IMR-90 (cell line): ENCODE measurements at regions not wholly inside any gene's neighbourhood (a gene's known extent, or its start where the extent isn't known, plus 50 kb on each side); places are given as distances from the start of the nearest gene placed in this dataset.

Experiments
- ATAC-seq: fragments of 200-7000 bp; cut with Tn5 transposase; 2 replicates; pipeline ENCODE4 v1.9.1; 2020; ENCODE audit warnings: low read depth, mild to moderate bottlenecking, moderate library complexity
- BruUV-seq: library from RNA; stranded (reverse); fragments of 400-500 nt; replicated peaks from 2 replicates; lab custom pipeline; 2021; lab: Mats Ljungman, UMichigan
- CTCF ChIA-PET: fragments of 300-600 bp; formaldehyde crosslinking; extraction: SDS; loops from one replicate; lab custom pipeline; 2021; ENCODE audit warnings: antibody characterized with exemption; lab: Yijun Ruan, JAX
- POLR2A ChIA-PET: fragments of 300-600 bp; sonication (Branson Sonifier 250); formaldehyde crosslinking; loops from one replicate; lab custom pipeline; 2022; ENCODE audit warnings: antibody characterized with exemption; ENCODE audit not compliant: unreplicated experiment; lab: Charles Lee
- DNase-seq: peaks from one replicate; pipeline ENCODE4 v3.0.0; 2013
- H2AFZ ChIP-seq: replicated peaks from 2 replicates; pipeline ENCODE3; 2013; ENCODE audit warnings: low read length, mild to moderate bottlenecking; ENCODE audit not compliant: poor library complexity
- H2AK5ac ChIP-seq: 2 replicates; pipeline ENCODE4 v1.6.1; 2013; ENCODE audit warnings: low read depth, low read length, inconsistent platforms
- H2AK9ac ChIP-seq: replicated peaks from 2 replicates; pipeline ENCODE3; 2013; ENCODE audit warnings: mild to moderate bottlenecking, low read depth, low read length, moderate library complexity; ENCODE audit not compliant: poor library complexity
- H2BK120ac ChIP-seq: 2 replicates; pipeline ENCODE4 v1.6.1; 2013; ENCODE audit warnings: low read depth, low read length, inconsistent platforms
- H2BK15ac ChIP-seq: 3 replicates; pipeline ENCODE4 v1.6.1; 2013; ENCODE audit warnings: low read depth, low read length, inconsistent platforms
- H2BK20ac ChIP-seq: 2 replicates; pipeline ENCODE4 v1.6.1; 2013; ENCODE audit warnings: low read depth, mild to moderate bottlenecking, inconsistent platforms, low read length, moderate library complexity
- H2BK5ac ChIP-seq: 2 replicates; pipeline ENCODE4 v1.6.1; 2013; ENCODE audit warnings: mild to moderate bottlenecking, low read depth, low read length, inconsistent platforms; ENCODE audit not compliant: poor library complexity, severe bottlenecking
- H3K14ac ChIP-seq: replicated peaks from 2 replicates; pipeline ENCODE4 v1.6.1; 2013; ENCODE audit warnings: low read depth, low read length, inconsistent platforms
- H3K18ac ChIP-seq: 2 replicates; pipeline ENCODE4 v1.6.1; 2013; ENCODE audit warnings: low read depth, low read length, control low read depth
- H3K23ac ChIP-seq: 2 replicates; pipeline ENCODE4 v1.6.1; 2013; ENCODE audit warnings: low read depth, low read length, inconsistent platforms
- H3K27ac ChIP-seq: 2 replicates; pipeline ENCODE4 v1.5.1; 2013; ENCODE audit warnings: mild to moderate bottlenecking, control low read depth, low read length; ENCODE audit not compliant: insufficient read depth
- H3K27me3 ChIP-seq: 2 replicates; pipeline ENCODE4 v1.6.1; 2013; ENCODE audit warnings: low read length; ENCODE audit not compliant: control insufficient read depth, insufficient read depth
- H3K36me3 ChIP-seq: 2 replicates; pipeline ENCODE4 v1.6.1; 2013; ENCODE audit warnings: low read length, mixed read lengths; ENCODE audit not compliant: control insufficient read depth, insufficient read depth
- H3K4ac ChIP-seq: 2 replicates; pipeline ENCODE4 v1.6.1; 2013; ENCODE audit warnings: low read depth, low read length, inconsistent platforms
- H3K4me1 ChIP-seq: 2 replicates; pipeline ENCODE4 v1.6.1; 2013; ENCODE audit warnings: low read length, mixed read lengths; ENCODE audit not compliant: control insufficient read depth, insufficient read depth
- H3K4me2 ChIP-seq: 2 replicates; pipeline ENCODE4 v1.6.1; 2013; ENCODE audit warnings: low read depth, mild to moderate bottlenecking, control low read depth, low read length, moderate library complexity
- H3K4me3 ChIP-seq: 2 replicates; pipeline ENCODE4 v1.5.1; 2013; ENCODE audit warnings: low read depth, mild to moderate bottlenecking, control low read depth, low read length, moderate library complexity; ENCODE audit not compliant: insufficient read depth
- H3K56ac ChIP-seq: 2 replicates; pipeline ENCODE4 v1.6.1; 2013; ENCODE audit warnings: low read length, inconsistent platforms; ENCODE audit not compliant: insufficient read depth; ENCODE audit errors: extremely low read depth
- H3K79me1 ChIP-seq, 2 experiments: 2 replicates each; pipeline ENCODE4 v1.6.1; 2013; ENCODE audit warnings: low read length in 2 of 2, inconsistent platforms in 1 of 2, low read depth in 1 of 2
- H3K9ac ChIP-seq: 2 replicates; pipeline ENCODE4 v1.6.1; 2013; ENCODE audit warnings: low read depth, low read length, control low read depth
- H3K9me1 ChIP-seq: 2 replicates; pipeline ENCODE4 v1.6.1; 2013; ENCODE audit warnings: low read length, inconsistent platforms; ENCODE audit not compliant: insufficient read depth
- H3K9me3 ChIP-seq: 2 replicates; pipeline ENCODE4 v1.6.1; 2013; ENCODE audit warnings: low read length; ENCODE audit not compliant: control insufficient read depth, insufficient read depth
- H4K20me1 ChIP-seq: 2 replicates; pipeline ENCODE4 v1.6.1; 2013; ENCODE audit warnings: low read length, inconsistent platforms; ENCODE audit not compliant: insufficient read depth
- H4K5ac ChIP-seq: 2 replicates; pipeline ENCODE4 v1.6.1; 2013; ENCODE audit warnings: mild to moderate bottlenecking, low read depth, low read length, control low read depth
- H4K8ac ChIP-seq, 2 experiments: 2 replicates each; pipeline ENCODE4 v1.6.1; 2013; ENCODE audit warnings: low read depth in 2 of 2, low read length in 2 of 2, control low read depth in 1 of 2, inconsistent platforms in 1 of 2
- H4K91ac ChIP-seq: 2 replicates; pipeline ENCODE4 v1.6.1; 2013; ENCODE audit warnings: low read depth, low read length, inconsistent platforms; ENCODE audit not compliant: insufficient read depth
- BHLHE40 ChIP-seq: fragments of 150-350 bp; IDR thresholded peaks from 2 replicates; pipeline ENCODE4 v1.6.1; 2016; ENCODE audit warnings: mild to moderate bottlenecking, low read depth, low read length
- CEBPB ChIP-seq: IDR thresholded peaks from 2 replicates; pipeline ENCODE4 v1.6.1; 2012; ENCODE audit warnings: low read depth, low read length, improper control_type of control experiment
- CHD1 ChIP-seq: IDR thresholded peaks from 2 replicates; pipeline ENCODE4 v1.6.1; 2012; ENCODE audit warnings: low read depth, low read length, improper control_type of control experiment
- ELK1 ChIP-seq: fragments of 150-350 bp; IDR thresholded peaks from 2 replicates; pipeline ENCODE4 v1.6.1; 2016; ENCODE audit warnings: low read depth, mild to moderate bottlenecking, low read length, moderate library complexity, borderline replicate concordance
- FOS ChIP-seq: fragments of 150-350 bp; IDR thresholded peaks from 2 replicates; pipeline ENCODE4 v1.6.1; 2016; ENCODE audit warnings: low read depth, low read length
- MAFK ChIP-seq: IDR thresholded peaks from 2 replicates; pipeline ENCODE4 v1.6.1; 2012; ENCODE audit warnings: low read depth, low read length, improper control_type of control experiment
- MAZ ChIP-seq: IDR thresholded peaks from 2 replicates; pipeline ENCODE4 v1.6.1; 2012; ENCODE audit warnings: low read depth, mild to moderate bottlenecking, low read length, improper control_type of control experiment, moderate library complexity, borderline replicate concordance
- MXI1 ChIP-seq: IDR thresholded peaks from 2 replicates; pipeline ENCODE4 v1.6.1; 2012; ENCODE audit warnings: low read depth, mild to moderate bottlenecking, low read length, moderate library complexity, borderline replicate concordance
- NFE2L2 ChIP-seq: fragments of 150-350 bp; IDR thresholded peaks from 2 replicates; pipeline ENCODE4 v1.6.1; 2016; ENCODE audit warnings: low read depth, mild to moderate bottlenecking, low read length
- POLR2A ChIP-seq: IDR thresholded peaks from 2 replicates; pipeline ENCODE4 v1.6.1; 2012; ENCODE audit warnings: mild to moderate bottlenecking, low read depth, low read length
- RAD21 ChIP-seq: IDR thresholded peaks from 2 replicates; pipeline ENCODE4 v1.6.1; 2012; ENCODE audit warnings: low read length, improper control_type of control experiment
- RFX5 ChIP-seq: IDR thresholded peaks from 2 replicates; pipeline ENCODE4 v1.8.0; 2012; ENCODE audit warnings: low read depth, mild to moderate bottlenecking, low read length, moderate library complexity
- SMC3 ChIP-seq: fragments of 150-350 bp; IDR thresholded peaks from 2 replicates; pipeline ENCODE4 v1.6.1; 2016; ENCODE audit warnings: low read depth, mild to moderate bottlenecking, antibody characterized with exemption, low read length, moderate library complexity
- USF2 ChIP-seq: fragments of 150-350 bp; IDR thresholded peaks from 2 replicates; pipeline ENCODE4 v1.6.1; 2017; ENCODE audit warnings: mild to moderate bottlenecking, antibody characterized with exemption, low read length, low read depth
- WGBS, 2 experiments: methylation state at CpG; one replicate each; pipeline versions ENCODE4 v1.1.5 to v1.1.7; 2013; ENCODE audit warnings: missing lambda C conversion rate in 2 of 2; ENCODE audit not compliant: insufficient read length in 1 of 2; ENCODE audit errors: extremely low coverage in 2 of 2; 5-methylcytosine and 5-hydroxymethylcytosine counted together
- dilution Hi-C: fragments of 300-500 bp; cut with HindIII; formaldehyde crosslinking; loops from one replicate; pipeline ENCODE4 v1.14.3; 2018; ENCODE audit warnings: low sequenced_read_pairs; ENCODE audit not compliant: unreplicated experiment
- in situ Hi-C: fragments of 300-500 bp; cut with MboI; formaldehyde crosslinking; loops from 3 replicates; pipeline ENCODE4 v1.14.3; 2019; ENCODE audit warnings: low sequenced_read_pairs, inconsistent platforms, mixed read lengths
- intact Hi-C: fragments of 100-400 bp; cut with micrococcal nuclease; formaldehyde crosslinking; loops from 2 replicates; pipeline ENCODE4 v1.10.0; 2022
- TF ChIP-seq, protein P1 (sequence below): conservative IDR thresholded peaks from 2 replicates; pipeline ENCODE4 v1.5.1; 2012; ENCODE audit warnings: mild to moderate bottlenecking, low read depth, low read length, improper control_type of control experiment

GRCh38 chr20:22407237-22408193 lies 176.9 kb downstream of the FOXA2 start:
- dilution Hi-C loops = no loop called here
- Histone ChIP-seq H3K4me2 (no peak overlapping the region), H3K4me1 (no peaks in the 10 kb centered on the region), H4K5ac (no peak overlapping the region), H2BK15ac (no peak overlapping the region), H3K79me1 (no peaks in the 10 kb centered on the region), H3K27me3 (no peaks in the 10 kb centered on the region), H2AFZ (no peak overlapping the region), H2BK5ac (no peak overlapping the region), H3K14ac (no peak overlapping the region), H4K91ac (no peak overlapping the region), H3K56ac (no peak overlapping the region), H3K9me3 (no peaks in the 10 kb centered on the region), H3K23ac (no peak overlapping the region), H3K36me3 (no peaks in the 10 kb centered on the region), H4K20me1 (no peaks in the 10 kb centered on the region), H2BK120ac (no peak overlapping the region), H4K8ac (no peak overlapping the region), H3K4me3 (no peak overlapping the region), H3K27ac (no peak overlapping the region), H3K9me1 (no peaks in the 10 kb centered on the region), H3K18ac (no peak overlapping the region), H2AK9ac (no peak overlapping the region), H3K4ac (no peak overlapping the region), H2BK20ac (no peak overlapping the region), H3K9ac (no peak overlapping the region), H2AK5ac (no peak overlapping the region)
- ChIA-PET CTCF (no interaction called here), POLR2A (no interaction called here)
- DNase-seq (no peak), ATAC-seq (no peak)
- in situ Hi-C loops = no loop called here
- TF ChIP-seq POLR2A (no peak), MAFK (no peak), CEBPB (no peak), ELK1 (no peak), NFE2L2 (no peak), SMC3 (no peak), RFX5 (no peak), FOS (no peak), MAZ (no peak), CHD1 (no peak), RAD21 (no peak), BHLHE40 (no peak), USF2 (no peak), MXI1 (no peak)
- TF ChIP-seq, protein P1, sequence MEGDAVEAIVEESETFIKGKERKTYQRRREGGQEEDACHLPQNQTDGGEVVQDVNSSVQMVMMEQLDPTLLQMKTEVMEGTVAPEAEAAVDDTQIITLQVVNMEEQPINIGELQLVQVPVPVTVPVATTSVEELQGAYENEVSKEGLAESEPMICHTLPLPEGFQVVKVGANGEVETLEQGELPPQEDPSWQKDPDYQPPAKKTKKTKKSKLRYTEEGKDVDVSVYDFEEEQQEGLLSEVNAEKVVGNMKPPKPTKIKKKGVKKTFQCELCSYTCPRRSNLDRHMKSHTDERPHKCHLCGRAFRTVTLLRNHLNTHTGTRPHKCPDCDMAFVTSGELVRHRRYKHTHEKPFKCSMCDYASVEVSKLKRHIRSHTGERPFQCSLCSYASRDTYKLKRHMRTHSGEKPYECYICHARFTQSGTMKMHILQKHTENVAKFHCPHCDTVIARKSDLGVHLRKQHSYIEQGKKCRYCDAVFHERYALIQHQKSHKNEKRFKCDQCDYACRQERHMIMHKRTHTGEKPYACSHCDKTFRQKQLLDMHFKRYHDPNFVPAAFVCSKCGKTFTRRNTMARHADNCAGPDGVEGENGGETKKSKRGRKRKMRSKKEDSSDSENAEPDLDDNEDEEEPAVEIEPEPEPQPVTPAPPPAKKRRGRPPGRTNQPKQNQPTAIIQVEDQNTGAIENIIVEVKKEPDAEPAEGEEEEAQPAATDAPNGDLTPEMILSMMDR = no peak
- no TSS peak for BruUV-seq
- WGBS, 2 experiments = no CpG with 5 or more reads among the region's 7 CpGs
- intact Hi-C loops = no loop called here
